SK-N-MC (cell line): ENCODE measurements at regions not wholly inside any gene's neighbourhood (a gene's known extent, or its start where the extent isn't known, plus 50 kb on each side); places are given as distances from the start of the nearest gene placed in this dataset.

ENCODE experiments used
- DNase-seq: peaks from one replicate; pipeline ENCODE4 v3.0.0-alpha.2; 2011; ENCODE audit warnings: low read depth, low spot score
- H3K27ac ChIP-seq: fragments of 200-600 bp; sonication (generic); 2 replicates; pipeline ENCODE4 v1.5.1; 2016; ENCODE audit warnings: mixed run types
- H3K36me3 ChIP-seq: fragments of 200-600 bp; sonication (generic); 2 replicates; pipeline ENCODE4 v1.6.1; 2017; ENCODE audit warnings: antibody characterized with exemption, low read length, mixed read lengths; ENCODE audit not compliant: insufficient read depth
- H3K4me3 ChIP-seq: fragments of 200-600 bp; sonication (generic); 2 replicates; pipeline ENCODE4 v1.5.1; 2016
- H3K9ac ChIP-seq: fragments of 200-600 bp; sonication (generic); 2 replicates; pipeline ENCODE4 v1.8.0; 2017; ENCODE audit warnings: mixed run types, mixed read lengths; ENCODE audit not compliant: insufficient read length
- H3K9me3 ChIP-seq: fragments of 200-600 bp; sonication (generic); 2 replicates; pipeline ENCODE4 v1.6.1; 2017; ENCODE audit warnings: low read depth, mild to moderate bottlenecking, antibody characterized with exemption, low read length, moderate library complexity, mixed read lengths
- EZH2 ChIP-seq: fragments of 200-600 bp; sonication (generic); IDR thresholded peaks from one replicate; pipeline ENCODE4 v1.6.1; 2017; ENCODE audit warnings: antibody characterized with exemption
- FOXP2 ChIP-seq: optimal IDR thresholded peaks from 2 replicates; pipeline ENCODE3; 2011; ENCODE audit warnings: mild to moderate bottlenecking, moderate library complexity; ENCODE audit not compliant: insufficient read depth; ENCODE audit errors: extremely low read length, control extremely low read depth
- POLR2AphosphoS5 ChIP-seq: IDR thresholded peaks from 2 replicates; pipeline ENCODE4 v1.6.1; 2012; ENCODE audit warnings: mild to moderate bottlenecking, low read depth, low read length, borderline replicate concordance

GRCh38 chr19:29287061-29287460 is 74.1 kb upstream of the UQCRFS1 start:
- no peak for TF ChIP-seq POLR2AphosphoS5
- no peak for TF ChIP-seq FOXP2
- no peak for TF ChIP-seq EZH2
- DNase-seq, result no peak
- no peaks in the 10 kb centered on the region for H3K9me3 ChIP-seq
- no peaks in the 10 kb centered on the region for H3K36me3 ChIP-seq
- H3K9ac ChIP-seq, result no peak overlapping the region
- no peak overlapping the region for H3K4me3 ChIP-seq
- H3K27ac ChIP-seq, result no peak overlapping the region

- H3K9me3 ChIP-seq, result no peaks in the 10 kb centered on the region
Measured at GRCh38 chr19:29288256-29288655, 75.3 kb upstream of the UQCRFS1 start.

GRCh38 chr19:29289020-29289419 is 76.1 kb upstream of the UQCRFS1 start:
- no peaks in the 10 kb centered on the region for H3K9me3 ChIP-seq
- no peak overlapping the region for H3K4me3 ChIP-seq
- H3K36me3 ChIP-seq, result no peaks in the 10 kb centered on the region
- TF ChIP-seq POLR2AphosphoS5 (no peak), EZH2 (no peak), FOXP2 (no peak)
- H3K9ac ChIP-seq, result no peak overlapping the region
- DNase-seq, result no peak
- H3K27ac ChIP-seq, result no peak overlapping the region

More at GRCh38 chr19:29288256-29288655, 75.3 kb upstream of the UQCRFS1 start:
- H3K9ac ChIP-seq, result no peak overlapping the region
- TF ChIP-seq POLR2AphosphoS5 (no peak), FOXP2 (no peak), EZH2 (no peak)
- no peak for DNase-seq
- H3K36me3 ChIP-seq, result no peaks in the 10 kb centered on the region
- H3K4me3 ChIP-seq, result no peak overlapping the region
- no peak overlapping the region for H3K27ac ChIP-seq

DNA sequence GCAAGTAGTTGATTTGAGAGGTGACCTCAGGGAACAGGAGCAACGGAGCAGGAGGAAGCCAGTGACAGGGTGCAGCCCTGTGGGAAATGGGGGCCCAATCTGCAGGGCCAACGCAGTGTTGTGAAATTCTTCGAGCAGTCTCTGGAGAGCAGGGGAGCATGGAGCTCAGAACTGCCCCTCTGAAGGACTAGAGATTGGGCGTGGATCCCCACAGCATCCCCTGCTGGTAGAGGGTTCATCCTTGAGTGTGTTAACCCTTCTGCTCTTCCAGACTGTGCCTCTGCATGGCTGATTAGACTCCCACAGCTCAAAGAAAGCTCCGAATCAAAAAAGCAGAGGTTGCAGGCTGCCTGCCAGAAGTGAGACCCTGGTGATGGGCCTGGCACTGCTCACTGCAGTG is 77.9 kb upstream of the UQCRFS1 start:
- H3K4me3 ChIP-seq, result no peak overlapping the region
- no peaks in the 10 kb centered on the region for H3K9me3 ChIP-seq
- DNase-seq, result no peak
- H3K9ac ChIP-seq, result no peak overlapping the region
- no peaks in the 10 kb centered on the region for H3K36me3 ChIP-seq
- no peak overlapping the region for H3K27ac ChIP-seq
- TF ChIP-seq FOXP2, result no peak
- TF ChIP-seq EZH2, result no peak
- TF ChIP-seq POLR2AphosphoS5, result no peak

DNA sequence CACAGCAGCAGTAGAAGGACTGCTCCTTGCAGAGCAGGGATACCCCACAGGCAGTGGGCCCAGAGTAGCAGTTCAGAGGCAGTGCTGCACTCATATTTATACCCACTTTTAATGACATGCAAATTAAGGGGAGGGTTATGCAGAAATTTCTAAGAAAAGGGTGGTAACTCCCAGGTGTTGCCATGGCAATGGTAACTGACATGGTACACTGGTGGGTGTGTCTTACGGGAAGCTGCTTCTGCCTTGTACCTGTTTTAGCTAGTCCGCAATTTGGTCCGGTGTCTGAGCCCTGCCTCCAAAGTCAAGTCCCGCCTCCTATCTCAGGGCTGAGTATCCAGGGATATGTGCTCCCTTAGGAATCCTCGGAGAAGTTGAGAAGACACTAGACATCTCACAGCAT is 79.2 kb upstream of the UQCRFS1 start:
- H3K36me3 ChIP-seq, result no peaks in the 10 kb centered on the region
- TF ChIP-seq POLR2AphosphoS5 (no peak), EZH2 (no peak), FOXP2 (no peak)
- DNase-seq, result no peak
- no peak overlapping the region for H3K4me3 ChIP-seq
- H3K9me3 ChIP-seq, result no peaks in the 10 kb centered on the region
- H3K27ac ChIP-seq, result no peak overlapping the region
- H3K9ac ChIP-seq, result no peak overlapping the region

DNA sequence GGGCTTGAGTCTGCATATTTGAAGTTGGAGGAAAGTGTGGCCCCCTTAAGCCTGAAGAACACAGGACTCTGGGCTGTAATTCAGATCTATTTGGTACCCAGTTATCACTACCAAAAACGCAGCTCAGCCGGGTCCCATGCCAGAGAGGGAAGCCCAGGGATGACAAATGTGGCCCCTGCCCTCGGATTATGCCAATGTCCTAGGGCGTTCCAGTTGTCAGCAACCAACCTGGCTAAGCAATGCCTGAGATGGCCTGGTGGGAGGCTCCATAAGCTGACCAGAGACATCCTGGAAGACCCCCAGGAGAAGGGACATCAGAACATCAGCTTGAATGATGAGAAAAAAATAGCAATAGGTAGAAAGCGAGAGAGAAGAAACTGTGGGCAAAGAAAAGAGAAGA is 79.6 kb upstream of the UQCRFS1 start:
- no peaks in the 10 kb centered on the region for H3K9me3 ChIP-seq
- no peaks in the 10 kb centered on the region for H3K36me3 ChIP-seq
- no peak overlapping the region for H3K4me3 ChIP-seq
- TF ChIP-seq POLR2AphosphoS5 (no peak), EZH2 (no peak), FOXP2 (no peak)
- no peak overlapping the region for H3K9ac ChIP-seq
- no peak overlapping the region for H3K27ac ChIP-seq
- DNase-seq, result no peak

DNA sequence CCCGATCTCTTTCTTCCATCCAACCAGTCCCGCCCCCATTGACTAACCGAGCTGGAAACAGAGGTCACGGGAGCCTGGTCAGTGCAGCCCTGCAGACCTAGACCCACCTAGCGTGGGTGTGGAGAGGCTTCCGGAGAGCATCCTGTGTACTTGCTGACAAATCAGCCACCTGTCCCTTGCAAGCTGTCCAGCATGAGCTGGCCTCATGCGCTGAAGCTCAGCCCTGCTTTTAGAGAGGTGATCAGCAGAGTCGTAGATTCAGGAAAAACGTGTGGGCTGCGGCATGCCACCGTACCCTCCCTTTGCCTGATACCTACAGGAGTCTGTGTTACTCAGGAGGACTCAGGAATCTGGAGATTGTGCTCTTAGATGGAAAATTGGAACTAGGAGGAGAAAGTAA is 80.3 kb upstream of the UQCRFS1 start:
- Histone ChIP-seq H3K36me3 (no peaks in the 10 kb centered on the region), H3K27ac (no peak overlapping the region), H3K9ac (no peak overlapping the region), H3K9me3 (no peaks in the 10 kb centered on the region), H3K4me3 (no peak overlapping the region)
- DNase-seq, result no peak
- TF ChIP-seq EZH2 (no peak), FOXP2 (no peak), POLR2AphosphoS5 (no peak)

- Histone ChIP-seq H3K36me3 (no peaks in the 10 kb centered on the region), H3K4me3 (no peak overlapping the region), H3K9me3 (no peaks in the 10 kb centered on the region), H3K27ac (no peak overlapping the region), H3K9ac (no peak overlapping the region)
- DNase-seq, result no peak
- no peak for TF ChIP-seq FOXP2
- TF ChIP-seq EZH2, result no peak
- no peak for TF ChIP-seq POLR2AphosphoS5
Measured at GRCh38 chr19:29293736-29294342, 80.9 kb upstream of the UQCRFS1 start.

DNA sequence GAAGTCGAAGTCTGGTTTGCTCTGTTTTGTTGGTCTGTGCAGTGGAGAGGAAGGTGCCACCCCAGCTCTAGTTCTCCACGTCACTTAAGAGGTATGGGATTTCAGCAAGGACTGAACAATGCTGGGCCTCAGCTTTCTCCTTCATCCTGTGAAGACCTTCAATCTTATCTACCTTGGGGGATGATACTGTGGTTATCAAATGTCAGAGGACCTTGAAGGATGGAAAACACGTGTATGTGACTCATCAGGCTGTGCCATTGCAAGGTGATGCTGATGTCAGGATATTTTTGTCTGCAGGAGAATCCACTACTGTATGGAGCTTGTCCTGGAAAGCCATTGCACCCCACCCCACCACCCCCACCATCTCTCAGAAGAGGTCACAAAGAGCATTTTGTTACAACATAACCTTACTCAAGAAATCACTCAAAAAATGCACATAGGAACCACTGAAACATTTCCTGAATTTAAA is 81.4 kb upstream of the UQCRFS1 start:
- Histone ChIP-seq H3K9ac (no peak overlapping the region), H3K36me3 (no peaks in the 10 kb centered on the region), H3K9me3 (no peaks in the 10 kb centered on the region), H3K4me3 (no peak overlapping the region), H3K27ac (no peak overlapping the region)
- TF ChIP-seq EZH2 (no peak), FOXP2 (no peak), POLR2AphosphoS5 (no peak)
- DNase-seq, result no peak
